HCT116 (cell line): ENCODE measurements at regions not wholly inside any gene's neighbourhood (a gene's known extent, or its start where the extent isn't known, plus 50 kb on each side); places are given as distances from the start of the nearest gene placed in this dataset.

Experiments
- ATAC-seq: fragments of 200-7000 bp; cut with Tn5 transposase; 2 replicates; pipeline ENCODE4 v1.9.1; 2020; ENCODE audit warnings: mild to moderate bottlenecking, moderate library complexity
- BruUV-seq: library from RNA; stranded (reverse); fragments of 400-500 nt; replicated peaks from 2 replicates; lab custom pipeline; 2021; lab: Mats Ljungman, UMichigan
- CTCF ChIA-PET: fragments of 300-600 bp; sonication (Branson Sonifier 250); formaldehyde crosslinking; loops from one replicate; lab custom pipeline; 2021; ENCODE audit warnings: antibody characterized with exemption; lab: Charles Lee
- POLR2A ChIA-PET: fragments of 300-600, 350-600 bp; sonication (Branson Sonifier 250); formaldehyde crosslinking; loops from one replicate; lab custom pipeline; 2021; ENCODE audit warnings: antibody characterized with exemption; lab: Charles Lee
- RAD21 ChIA-PET, 2 experiments: fragments of 300-600 bp; sonication (Branson Sonifier 250); formaldehyde crosslinking; loops; one replicate each; lab custom pipeline; 2023; ENCODE audit warnings: low total read pairs in 2 of 2; ENCODE audit not compliant: uncharacterized antibody in 2 of 2, unreplicated experiment in 2 of 2, low non-redundant PET in 1 of 2; lab: Charles Lee
- DNase-seq: peaks from one replicate; pipeline ENCODE4 v3.0.0-alpha.2; 2010; ENCODE audit warnings: low read depth, low spot score
- H2AFZ ChIP-seq: fragments of 200-600 bp; shearing (Covaris generic), sonication (generic); 2 replicates; pipeline ENCODE4 v1.6.1; 2017; ENCODE audit warnings: low read depth, mixed run types, mixed read lengths, antibody characterized with exemption, low read length; ENCODE audit not compliant: poor library complexity, severe bottlenecking
- H3K27ac ChIP-seq: 2 replicates; pipeline ENCODE4 v1.5.1; 2012; ENCODE audit warnings: low read depth, low read length
- H3K27me3 ChIP-seq: fragments of 200-600 bp; sonication (generic); 2 replicates; pipeline ENCODE4 v1.6.1; 2016; ENCODE audit warnings: mixed run types, low read length, mixed read lengths; ENCODE audit not compliant: insufficient read depth
- H3K36me3 ChIP-seq, 2 experiments: fragments of 200-500 bp in 1 of 2; fragments of 200-600 bp in 1 of 2; sonication (Bioruptor generic) in 1 of 2; sonication (generic) in 1 of 2; 2 replicates each; pipeline versions ENCODE4 v1.5.1 to v1.6.1; 2014 to 2016; ENCODE audit warnings: low read length in 2 of 2, inconsistent platforms in 1 of 2, mixed read lengths in 1 of 2, mixed run types in 1 of 2; ENCODE audit not compliant: insufficient read depth in 2 of 2, control insufficient read depth in 1 of 2
- H3K4me1 ChIP-seq, 2 experiments: fragments of 200-600 bp in 1 of 2; sonication (generic) in 1 of 2; 2 replicates each; pipeline versions ENCODE4 v1.5.1 to v1.6.1; 2012 to 2017; ENCODE audit warnings: low read length in 2 of 2, inconsistent platforms in 1 of 2, mild to moderate bottlenecking in 1 of 2, mixed read lengths in 1 of 2, mixed run types in 1 of 2, moderate library complexity in 1 of 2; ENCODE audit not compliant: insufficient read depth in 2 of 2, control insufficient read depth in 1 of 2
- H3K4me2 ChIP-seq: fragments of 200-600 bp; sonication (generic); 2 replicates; pipeline ENCODE4 v1.6.1; 2017; ENCODE audit warnings: mixed run types, low read length, mixed read lengths
- H3K4me3 ChIP-seq, 2 experiments: fragments of 200-600 bp in 1 of 2; sonication (generic) in 1 of 2; replicated peaks in 1 of 2; 2 replicates each; pipeline ENCODE4 v1.5.1; 2011 to 2016; ENCODE audit warnings: low read length in 2 of 2, control low read depth in 1 of 2, low read depth in 1 of 2, mild to moderate bottlenecking in 1 of 2, mixed read lengths in 1 of 2, mixed run types in 1 of 2
- H3K79me2 ChIP-seq: fragments of 200-600 bp; sonication (generic); 2 replicates; pipeline ENCODE4 v1.6.1; 2017; ENCODE audit warnings: mild to moderate bottlenecking, mixed run types, low read length, moderate library complexity, mixed read lengths; ENCODE audit not compliant: insufficient read depth
- H3K9ac ChIP-seq: fragments of 200-600 bp; sonication (generic); 2 replicates; pipeline ENCODE4 v1.6.1; 2016; ENCODE audit warnings: low read length, mixed read lengths
- H3K9me2 ChIP-seq: fragments of 200-600 bp; sonication (generic), shearing (Covaris generic); 2 replicates; pipeline ENCODE4 v1.6.1; 2017; ENCODE audit warnings: mixed run types, mild to moderate bottlenecking, moderate library complexity; ENCODE audit not compliant: insufficient read depth
- H3K9me3 ChIP-seq, 2 experiments: fragments of 200-500 bp in 1 of 2; fragments of 200-600 bp in 1 of 2; sonication (Bioruptor generic) in 1 of 2; sonication (generic) in 1 of 2; 2 replicates each; pipeline ENCODE4 v1.6.1; 2014 to 2017; ENCODE audit warnings: low read length in 2 of 2, mixed read lengths in 2 of 2, inconsistent platforms in 1 of 2, low read depth in 1 of 2, mild to moderate bottlenecking in 1 of 2, mixed run types in 1 of 2, moderate library complexity in 1 of 2; ENCODE audit not compliant: control insufficient read depth in 1 of 2, insufficient read depth in 1 of 2
- H4K20me1 ChIP-seq: fragments of 200-600 bp; sonication (generic), shearing (Covaris generic); 2 replicates; pipeline ENCODE4 v1.6.1; 2017; ENCODE audit warnings: mixed run types, mild to moderate bottlenecking, moderate library complexity; ENCODE audit not compliant: insufficient read depth
- CEBPB ChIP-seq: IDR thresholded peaks from 2 replicates; pipeline ENCODE4 v1.6.1; 2012; ENCODE audit warnings: low read depth
- ELF1 ChIP-seq: IDR thresholded peaks from 2 replicates; pipeline ENCODE4 v1.6.1; 2012; ENCODE audit warnings: low read depth, borderline replicate concordance
- EZH2phosphoT487 ChIP-seq: fragments of 200-600 bp; IDR thresholded peaks from 2 replicates; pipeline ENCODE4 v1.6.1; 2018; ENCODE audit warnings: antibody characterized with exemption, borderline replicate concordance
- POLR2AphosphoS5 ChIP-seq: IDR thresholded peaks from 2 replicates; pipeline ENCODE4 v1.6.1; 2011; ENCODE audit warnings: mild to moderate bottlenecking, low read depth, low read length, moderate library complexity
- RAD21 ChIP-seq: IDR thresholded peaks from 2 replicates; pipeline ENCODE4 v1.6.1; 2012; ENCODE audit warnings: low read depth, mild to moderate bottlenecking
- SP1 ChIP-seq: IDR thresholded peaks from 2 replicates; pipeline ENCODE4 v1.6.1; 2012; ENCODE audit warnings: low read depth
- TCF7L2 ChIP-seq: IDR thresholded peaks from 2 replicates; pipeline ENCODE4 v1.7.0; 2011; ENCODE audit warnings: borderline replicate concordance, inconsistent platforms; ENCODE audit not compliant: insufficient read depth, insufficient read length; ENCODE audit errors: extremely low read depth
- YY1 ChIP-seq: IDR thresholded peaks from 2 replicates; pipeline ENCODE4 v1.6.1; 2011; ENCODE audit warnings: low read length, low read depth, moderate library complexity, mild to moderate bottlenecking; ENCODE audit not compliant: insufficient replicate concordance; ENCODE audit errors: extremely low read depth
- ZNF274 ChIP-seq: fragments of 200-500 bp; sonication (Bioruptor generic); IDR thresholded peaks from 2 replicates; pipeline ENCODE4 v1.6.1; 2014; ENCODE audit warnings: mild to moderate bottlenecking, low read depth, low read length, inconsistent platforms
- intact Hi-C: fragments of 100-400 bp; cut with micrococcal nuclease; formaldehyde crosslinking; loops from 2 replicates; pipeline ENCODE4 v1.10.0; 2022
- TF ChIP-seq, protein P1 (sequence below), 3 experiments: fragments of 200-600 bp in 1 of 3; sonication (generic) in 1 of 3; IDR thresholded peaks in 2 of 3; conservative IDR thresholded peaks in 1 of 3; 2 replicates each; pipeline ENCODE4 v1.5.1; 2012 to 2017; ENCODE audit warnings: low read depth in 2 of 3, low read length in 2 of 3, antibody characterized with exemption in 1 of 3, borderline replicate concordance in 1 of 3, control low read depth in 1 of 3, mild to moderate bottlenecking in 1 of 3, mixed read lengths in 1 of 3, mixed run types in 1 of 3, moderate library complexity in 1 of 3; ENCODE audit not compliant: insufficient read depth in 1 of 3
- TF ChIP-seq, protein P2 (sequence below): IDR thresholded peaks from 2 replicates; pipeline ENCODE4 v1.6.1; 2012

DNA sequence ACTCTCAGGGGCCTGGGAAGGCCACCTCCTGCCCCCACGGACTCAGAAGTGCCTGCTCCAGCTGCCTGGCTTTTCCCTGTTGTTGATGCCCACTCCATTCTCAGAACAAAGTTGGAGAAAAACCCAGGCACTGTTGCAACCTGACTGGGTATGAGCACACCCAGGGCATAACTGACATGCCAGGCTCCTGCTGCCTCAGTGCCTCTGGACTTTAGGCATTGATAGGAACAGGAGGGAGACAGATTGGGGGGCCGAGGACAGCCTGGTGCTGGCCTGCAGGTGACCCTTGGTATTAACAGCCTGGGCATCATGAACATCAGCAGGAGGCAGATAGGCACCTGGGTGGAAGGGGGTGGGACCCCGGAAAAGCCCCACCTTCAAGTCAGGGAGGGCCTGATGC is 685.9 kb upstream of the CDH10 start:
- Histone ChIP-seq H3K9me2 (no peaks in the 10 kb centered on the region), H3K9ac (no peak overlapping the region), H3K4me3 (no peak overlapping the region), H3K9me3 (peaks cover 10 to 21% of the 10 kb centered on the region in 2 experiments; a peak in 3 of 4 replicates), H3K4me2 (no peak overlapping the region), H3K36me3 (no peaks in the 10 kb centered on the region), H3K27ac (no peak overlapping the region), H2AFZ (no peak overlapping the region), H3K27me3 (no peaks in the 10 kb centered on the region), H3K4me1 (no peaks in the 10 kb centered on the region), H4K20me1 (no peaks in the 10 kb centered on the region), H3K79me2 (no peaks in the 10 kb centered on the region)
- RAD21 ChIA-PET = no interaction called here
- intact Hi-C loops = no loop called here
- CTCF ChIA-PET = no interaction called here
- TF ChIP-seq ELF1 = no peak
- no peak for TF ChIP-seq POLR2AphosphoS5
- TF ChIP-seq, protein P1, sequence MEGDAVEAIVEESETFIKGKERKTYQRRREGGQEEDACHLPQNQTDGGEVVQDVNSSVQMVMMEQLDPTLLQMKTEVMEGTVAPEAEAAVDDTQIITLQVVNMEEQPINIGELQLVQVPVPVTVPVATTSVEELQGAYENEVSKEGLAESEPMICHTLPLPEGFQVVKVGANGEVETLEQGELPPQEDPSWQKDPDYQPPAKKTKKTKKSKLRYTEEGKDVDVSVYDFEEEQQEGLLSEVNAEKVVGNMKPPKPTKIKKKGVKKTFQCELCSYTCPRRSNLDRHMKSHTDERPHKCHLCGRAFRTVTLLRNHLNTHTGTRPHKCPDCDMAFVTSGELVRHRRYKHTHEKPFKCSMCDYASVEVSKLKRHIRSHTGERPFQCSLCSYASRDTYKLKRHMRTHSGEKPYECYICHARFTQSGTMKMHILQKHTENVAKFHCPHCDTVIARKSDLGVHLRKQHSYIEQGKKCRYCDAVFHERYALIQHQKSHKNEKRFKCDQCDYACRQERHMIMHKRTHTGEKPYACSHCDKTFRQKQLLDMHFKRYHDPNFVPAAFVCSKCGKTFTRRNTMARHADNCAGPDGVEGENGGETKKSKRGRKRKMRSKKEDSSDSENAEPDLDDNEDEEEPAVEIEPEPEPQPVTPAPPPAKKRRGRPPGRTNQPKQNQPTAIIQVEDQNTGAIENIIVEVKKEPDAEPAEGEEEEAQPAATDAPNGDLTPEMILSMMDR (IDR thresholded peaks at IDR 0.05 in 2 of 3, conservative IDR thresholded peaks at IDR 0.05 in 1 of 3; ENCODE audit: borderline replicate concordance in 1 of 3, insufficient read depth in 1 of 3, low read depth in 2 of 3, low read length in 2 of 3) = no peak
- TF ChIP-seq ZNF274 = no peak
- TF ChIP-seq, protein P2, sequence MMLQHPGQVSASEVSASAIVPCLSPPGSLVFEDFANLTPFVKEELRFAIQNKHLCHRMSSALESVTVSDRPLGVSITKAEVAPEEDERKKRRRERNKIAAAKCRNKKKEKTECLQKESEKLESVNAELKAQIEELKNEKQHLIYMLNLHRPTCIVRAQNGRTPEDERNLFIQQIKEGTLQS = no peak
- TF ChIP-seq RAD21 = no peak
- no peak for TF ChIP-seq SP1
- no peak for TF ChIP-seq YY1
- no peak for TF ChIP-seq TCF7L2
- TF ChIP-seq CEBPB = no peak
- TF ChIP-seq EZH2phosphoT487 = no peak
- POLR2A ChIA-PET = no interaction called here
- ATAC-seq (no peak), DNase-seq (no peak)
- BruUV-seq = no TSS peak
